22Rv1 (cell line): ENCODE measurements at regions not wholly inside any gene's neighbourhood (a gene's known extent, or its start where the extent isn't known, plus 50 kb on each side); places are given as distances from the start of the nearest gene placed in this dataset.

ENCODE experiments used
- ZFX ChIP-seq: fragments of 450-650 bp; IDR thresholded peaks from 2 replicates; pipeline ENCODE4 v1.6.1; 2017; ENCODE audit warnings: antibody characterized with exemption, borderline replicate concordance
- TF ChIP-seq, protein P1 (sequence below): fragments of 450-650 bp; IDR thresholded peaks from 2 replicates; pipeline ENCODE4 v1.5.1; 2017; ENCODE audit warnings: mild to moderate bottlenecking

DNA sequence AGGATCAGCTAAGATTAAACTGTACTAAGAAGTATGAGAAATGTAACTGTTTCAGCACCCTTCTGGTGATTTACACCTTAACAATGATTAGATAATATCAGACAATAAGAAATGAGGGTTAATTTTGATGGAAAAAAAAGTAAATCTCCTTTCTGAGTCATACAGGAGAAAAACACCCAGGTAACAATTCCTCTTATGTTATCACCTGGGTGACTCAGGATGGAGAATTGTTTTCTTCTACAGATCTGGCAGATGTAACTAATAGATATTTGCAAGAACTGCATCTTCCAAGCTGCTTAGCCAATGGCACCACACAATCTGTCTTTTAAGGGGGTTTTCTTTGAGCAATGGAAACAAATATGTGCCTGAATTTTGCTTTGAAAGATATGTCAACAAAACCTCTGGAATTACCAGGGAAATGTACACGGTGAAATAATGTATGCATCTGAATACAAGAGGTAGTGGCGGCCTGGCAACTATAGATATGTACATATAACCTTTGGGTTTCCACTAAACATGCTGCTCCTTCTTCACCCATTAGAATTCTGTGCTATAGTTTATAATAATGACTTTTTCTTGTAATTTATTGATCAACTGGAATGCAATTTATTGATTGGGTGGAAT lies 407.9 kb downstream of the CPS1 start:
- TF ChIP-seq, protein P1, sequence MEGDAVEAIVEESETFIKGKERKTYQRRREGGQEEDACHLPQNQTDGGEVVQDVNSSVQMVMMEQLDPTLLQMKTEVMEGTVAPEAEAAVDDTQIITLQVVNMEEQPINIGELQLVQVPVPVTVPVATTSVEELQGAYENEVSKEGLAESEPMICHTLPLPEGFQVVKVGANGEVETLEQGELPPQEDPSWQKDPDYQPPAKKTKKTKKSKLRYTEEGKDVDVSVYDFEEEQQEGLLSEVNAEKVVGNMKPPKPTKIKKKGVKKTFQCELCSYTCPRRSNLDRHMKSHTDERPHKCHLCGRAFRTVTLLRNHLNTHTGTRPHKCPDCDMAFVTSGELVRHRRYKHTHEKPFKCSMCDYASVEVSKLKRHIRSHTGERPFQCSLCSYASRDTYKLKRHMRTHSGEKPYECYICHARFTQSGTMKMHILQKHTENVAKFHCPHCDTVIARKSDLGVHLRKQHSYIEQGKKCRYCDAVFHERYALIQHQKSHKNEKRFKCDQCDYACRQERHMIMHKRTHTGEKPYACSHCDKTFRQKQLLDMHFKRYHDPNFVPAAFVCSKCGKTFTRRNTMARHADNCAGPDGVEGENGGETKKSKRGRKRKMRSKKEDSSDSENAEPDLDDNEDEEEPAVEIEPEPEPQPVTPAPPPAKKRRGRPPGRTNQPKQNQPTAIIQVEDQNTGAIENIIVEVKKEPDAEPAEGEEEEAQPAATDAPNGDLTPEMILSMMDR, result no peak
- TF ChIP-seq ZFX, result no peak
